HG02798 (cell line): ENCODE measurements at regions not wholly inside any gene's neighbourhood (a gene's known extent, or its start where the extent isn't known, plus 50 kb on each side); places are given as distances from the start of the nearest gene placed in this dataset.

Experiments used
- ATAC-seq: cut with Tn5 transposase; IDR thresholded peaks from one replicate; pipeline ENCODE4 v1.9.1; 2021; ENCODE audit warnings: mild to moderate bottlenecking; ENCODE audit not compliant: unreplicated experiment, poor library complexity

DNA sequence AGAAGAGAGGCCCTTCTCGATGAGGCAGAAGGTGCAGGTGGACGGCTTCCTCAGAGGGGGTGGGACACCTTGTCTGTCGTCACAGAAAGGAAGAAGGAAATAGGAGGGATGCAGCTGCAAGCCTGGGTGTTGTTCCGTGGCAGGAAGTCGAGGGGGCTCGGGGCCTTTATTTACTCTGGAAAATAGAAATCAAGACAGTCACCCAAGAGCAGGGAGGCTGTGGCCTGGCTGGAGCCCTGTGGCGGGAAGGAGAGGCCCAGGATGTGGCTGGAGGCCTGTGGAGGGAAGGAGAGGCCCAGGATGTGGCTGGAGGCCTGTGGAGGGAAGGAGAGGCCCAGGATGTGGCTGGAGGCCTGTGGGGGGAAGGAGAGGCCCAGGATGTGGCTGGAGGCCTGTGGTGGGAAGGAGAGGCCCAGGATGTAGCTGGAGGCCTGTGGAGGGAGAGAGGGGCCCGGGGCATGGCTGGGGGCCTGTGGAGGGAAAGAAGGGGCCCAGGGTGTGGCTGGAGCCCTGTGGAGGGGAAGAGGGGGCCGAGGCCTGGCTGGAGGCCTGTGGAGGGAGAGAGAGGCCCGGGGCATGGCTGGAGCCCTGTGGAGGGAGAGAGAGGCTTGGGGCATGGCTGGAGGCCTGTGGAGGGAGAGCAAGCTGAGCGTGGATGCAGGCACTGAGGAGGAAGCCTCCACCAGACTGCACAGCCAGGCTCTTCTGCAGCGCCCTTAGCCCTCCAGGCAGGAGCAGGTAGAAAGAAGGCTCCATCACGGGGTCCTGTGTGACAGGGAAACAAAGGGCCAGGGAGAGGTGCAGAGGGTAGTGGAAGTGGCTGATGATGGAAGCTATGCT is 97.3 kb upstream of the SFMBT2 start:
- no peak for ATAC-seq

DNA sequence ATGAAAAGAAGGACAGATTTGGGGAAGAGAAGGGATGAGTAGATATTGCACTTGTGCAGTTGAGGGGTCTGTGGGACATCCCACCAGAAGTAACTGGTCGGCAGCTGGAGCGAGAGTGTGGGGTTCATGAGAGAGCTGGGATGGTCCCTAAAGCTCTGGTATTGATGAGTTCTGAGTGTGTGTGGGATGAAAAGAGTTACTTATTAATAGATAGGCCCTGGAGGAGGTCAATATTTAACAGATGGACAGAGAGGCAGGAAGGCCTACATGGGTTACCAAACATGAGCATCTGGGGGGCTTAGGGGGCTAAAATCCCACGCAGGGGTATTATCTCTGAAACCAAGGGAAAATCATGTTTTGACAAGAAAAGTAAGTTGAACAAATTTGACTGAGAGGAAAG is 95.7 kb upstream of the SFMBT2 start:
- no peak for ATAC-seq

GRCh38 chr10:7505196-7505595 is 94.4 kb upstream of the SFMBT2 start:
- ATAC-seq, result no peak

DNA sequence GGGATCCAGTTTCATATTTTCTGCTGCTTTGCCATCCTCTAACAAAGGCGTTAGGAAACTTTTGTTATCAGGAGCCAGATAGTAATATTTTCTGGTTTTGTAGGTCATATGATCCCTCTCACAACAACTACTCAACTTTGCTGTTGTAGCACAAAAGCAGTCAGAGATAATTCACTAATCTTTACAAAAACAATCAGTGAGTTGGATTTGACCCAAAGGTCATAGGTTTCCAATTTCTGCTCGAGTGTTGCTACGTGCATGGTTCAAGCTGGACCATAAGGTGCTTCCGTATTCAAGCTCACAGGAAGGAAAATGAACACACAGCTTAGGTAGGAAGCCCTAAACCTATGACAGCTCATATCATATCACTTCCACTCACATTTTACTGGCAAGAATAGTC is 92.4 kb upstream of the SFMBT2 start:
- ATAC-seq, result no peak

DNA sequence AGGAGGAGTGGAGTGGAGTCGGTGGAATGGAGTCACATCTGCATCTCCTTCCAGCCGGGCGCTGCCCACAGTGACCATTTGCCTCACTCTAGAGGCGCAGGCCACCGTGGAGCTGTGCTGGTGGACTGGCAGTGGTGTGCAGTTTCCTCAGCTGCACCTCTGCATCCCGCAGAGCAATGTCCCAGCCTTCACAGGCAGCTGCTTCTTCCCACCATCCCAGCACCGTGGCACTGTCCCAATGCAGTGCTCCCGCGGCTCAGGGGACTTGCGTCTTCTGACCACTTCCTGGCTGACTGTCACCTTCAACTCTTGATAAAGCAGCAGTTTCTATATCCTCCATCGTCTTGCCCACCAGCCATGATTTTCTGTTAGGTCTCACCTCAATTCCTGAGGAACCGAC is 90.3 kb upstream of the SFMBT2 start:
- ATAC-seq, result no peak

- no peak for ATAC-seq
Observed at GRCh38 chr10:7498111-7498510, 87.3 kb upstream of the SFMBT2 start.

GRCh38 chr10:7493996-7494395 is 83.2 kb upstream of the SFMBT2 start:
- no peak for ATAC-seq

- peak; percentile 27 for ATAC-seq
Observed at GRCh38 chr10:7492660-7493046, 81.8 kb upstream of the SFMBT2 start.

GRCh38 chr10:7491949-7492659 is 81.3 kb upstream of the SFMBT2 start:
- peak; percentile 91 for ATAC-seq

GRCh38 chr10:7491230-7491629 is 80.4 kb upstream of the SFMBT2 start:
- no peak for ATAC-seq

DNA sequence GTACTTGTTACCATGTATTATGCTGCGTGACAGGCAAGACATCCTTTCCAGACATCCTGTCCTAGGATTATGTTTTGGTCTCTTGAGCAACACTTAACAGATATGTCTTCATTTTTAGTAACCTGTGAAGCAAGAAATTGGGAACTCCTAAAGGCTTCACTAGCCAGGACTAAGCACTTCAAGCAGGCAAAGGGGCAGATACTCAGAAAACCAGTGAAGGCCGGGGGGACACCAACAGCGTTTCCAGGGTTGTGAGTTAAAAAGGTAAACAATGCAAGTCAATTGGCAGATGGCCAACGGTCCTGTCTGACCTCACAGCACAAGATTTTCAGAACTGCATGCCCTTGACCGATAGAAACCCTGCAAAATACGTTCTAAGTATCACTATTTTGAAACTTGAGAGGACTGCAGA is 77.6 kb upstream of the SFMBT2 start:
- no peak for ATAC-seq

GRCh38 chr10:7487528-7487927 is 76.7 kb upstream of the SFMBT2 start:
- ATAC-seq, result no peak

DNA sequence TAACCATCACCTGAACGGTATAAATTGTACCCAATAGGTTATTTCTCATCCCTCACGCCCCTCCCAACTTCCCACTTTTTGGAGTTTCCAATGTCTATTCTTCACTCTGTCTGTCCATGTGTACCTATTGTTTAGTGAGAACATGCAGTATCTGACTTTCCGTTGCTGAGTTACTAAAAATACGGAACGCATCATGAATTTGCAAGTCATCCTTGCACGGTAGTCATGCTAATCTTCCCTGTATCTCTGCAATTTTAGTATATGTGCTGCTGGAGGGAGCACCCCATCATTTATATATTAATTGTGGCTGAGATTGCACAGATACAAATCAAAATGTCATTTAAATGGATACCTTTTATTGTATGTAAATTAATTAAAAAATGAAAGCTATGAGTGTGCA is 75.7 kb upstream of the SFMBT2 start:
- no peak for ATAC-seq

DNA sequence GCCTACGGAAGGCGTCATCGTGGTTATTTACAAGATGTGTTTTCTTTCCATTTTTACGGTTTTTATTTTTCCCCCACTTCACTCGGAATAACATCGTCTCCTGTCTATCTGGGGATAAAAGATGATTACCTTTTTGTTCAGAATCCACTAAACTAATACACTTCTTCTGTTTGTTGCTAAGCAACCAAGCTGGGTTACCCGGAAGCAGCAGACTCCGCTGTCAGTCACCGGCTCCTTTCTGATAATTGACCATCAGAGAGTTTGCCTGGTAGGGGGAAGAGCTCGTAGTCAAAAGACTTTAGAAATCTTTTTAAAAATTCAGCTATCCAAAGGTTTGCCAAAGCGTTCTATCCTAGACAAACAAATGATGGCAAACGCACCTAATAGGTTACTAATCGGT is 75.0 kb upstream of the SFMBT2 start:
- ATAC-seq, result no peak

DNA sequence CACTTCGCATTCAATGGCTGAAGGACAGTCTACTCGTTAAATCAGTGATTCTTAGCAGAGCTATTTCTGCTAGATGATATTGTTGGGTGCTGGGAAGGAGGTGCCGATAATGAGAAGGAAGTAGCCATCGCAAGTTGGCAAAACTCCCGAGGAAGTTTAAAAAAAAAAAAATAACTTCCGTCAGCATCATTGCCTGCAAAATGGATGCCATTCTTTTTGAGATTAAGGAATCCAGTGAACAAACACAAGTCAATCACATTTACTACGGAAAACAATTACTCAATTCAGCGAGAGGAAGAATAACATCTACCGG is 74.4 kb upstream of the SFMBT2 start:
- ATAC-seq, result no peak

GRCh38 chr10:7484456-7485243 is 73.8 kb upstream of the SFMBT2 start:
- ATAC-seq, result peak; percentile 77

GRCh38 chr10:7483848-7484247 is 73.0 kb upstream of the SFMBT2 start:
- ATAC-seq, result no peak

GRCh38 chr10:7482992-7483391 is 72.2 kb upstream of the SFMBT2 start:
- no peak for ATAC-seq

DNA sequence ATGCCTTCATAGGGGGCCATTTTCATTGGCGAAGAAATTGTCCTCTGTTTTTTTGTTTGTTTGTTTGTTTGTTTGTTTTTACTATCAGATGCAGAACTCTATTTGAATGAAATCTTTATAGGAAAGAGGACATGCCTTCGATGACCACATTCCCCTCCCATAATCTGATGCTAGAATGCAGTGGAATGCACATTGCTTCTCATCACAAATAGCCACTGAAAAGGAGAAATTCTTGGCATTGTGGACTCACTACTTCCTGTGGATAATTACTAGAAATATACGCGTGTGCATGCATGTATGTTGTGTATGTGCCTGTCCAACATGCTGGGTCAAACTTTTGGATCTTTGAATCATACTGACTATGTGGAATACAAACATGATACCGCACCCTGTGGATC is 70.5 kb upstream of the SFMBT2 start:
- ATAC-seq, result no peak

DNA sequence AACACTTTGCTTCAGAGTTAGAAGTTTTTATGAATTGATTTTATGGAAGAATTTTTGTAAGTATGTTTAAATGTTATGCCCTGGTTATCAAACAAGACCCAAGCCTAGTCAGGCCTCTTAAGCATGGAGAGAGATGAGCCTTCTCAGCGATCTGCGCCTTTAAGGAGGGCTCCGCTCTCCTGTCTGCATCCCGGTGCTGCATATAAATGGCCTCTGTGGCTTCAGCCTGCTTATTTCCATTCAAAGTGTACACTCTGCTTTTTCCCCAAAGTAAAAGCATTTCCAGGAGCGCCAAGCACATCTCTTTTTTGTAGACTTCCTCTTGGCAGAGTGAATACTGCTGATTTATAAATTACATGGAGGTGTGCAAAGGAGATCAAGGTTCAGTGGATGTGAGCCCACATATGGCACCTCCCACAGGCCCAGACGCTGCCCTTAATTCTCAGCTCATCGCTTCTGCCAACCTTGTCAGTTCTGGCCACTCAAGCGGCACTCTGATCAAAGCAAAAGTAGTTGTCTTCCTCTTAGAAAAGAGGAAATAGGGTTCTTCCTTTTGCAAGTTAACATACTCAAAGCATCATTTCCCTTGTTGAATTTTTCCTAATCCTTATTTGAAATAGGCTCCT is 70.0 kb upstream of the SFMBT2 start:
- ATAC-seq, result no peak
